Superior temporal gyrus (tissue), 1 donor: ENCODE measurements at regions not wholly inside any gene's neighbourhood (a gene's known extent, or its start where the extent isn't known, plus 50 kb on each side); places are given as distances from the start of the nearest gene placed in this dataset.

Experiments used
- DNase-seq: peaks from one replicate; pipeline ENCODE4 v3.0.0-alpha.2; 2016; ENCODE audit errors: extremely low spot score

- no peak for DNase-seq
Observed at GRCh38 chr12:84807249-84807648, 105.3 kb downstream of the SLC6A15 start.

GRCh38 chr12:84805474-84805858 lies 107.1 kb downstream of the SLC6A15 start:
- no peak for DNase-seq

GRCh38 chr12:84804691-84805473 lies 107.7 kb downstream of the SLC6A15 start:
- DNase-seq: no peak

- DNase-seq: no peak
Observed at GRCh38 chr12:84803661-84804060, 108.9 kb downstream of the SLC6A15 start.

GRCh38 chr12:84802161-84802560 lies 110.4 kb downstream of the SLC6A15 start:
- DNase-seq: no peak

- DNase-seq: no peak
Observed at GRCh38 chr12:84793558-84794367, 118.8 kb downstream of the SLC6A15 start.

GRCh38 chr12:84791444-84791843 lies 121.2 kb downstream of the SLC6A15 start:
- no peak for DNase-seq

- no peak for DNase-seq
Observed at GRCh38 chr12:84789184-84789583, 123.4 kb downstream of the SLC6A15 start.

GRCh38 chr12:84787253-84787652 lies 125.3 kb downstream of the SLC6A15 start:
- no peak for DNase-seq

GRCh38 chr12:84786622-84787021 lies 126.0 kb downstream of the SLC6A15 start:
- DNase-seq: no peak

- no peak for DNase-seq
Observed at GRCh38 chr12:84785951-84786350, 126.6 kb downstream of the SLC6A15 start.

GRCh38 chr12:84785281-84785680 lies 127.3 kb downstream of the SLC6A15 start:
- no peak for DNase-seq

GRCh38 chr12:84779169-84779568 lies 133.4 kb downstream of the SLC6A15 start:
- no peak for DNase-seq

- DNase-seq: no peak
Observed at GRCh38 chr12:84772281-84772680, 140.3 kb downstream of the SLC6A15 start.

GRCh38 chr12:84767079-84767478 lies 145.5 kb downstream of the SLC6A15 start:
- DNase-seq: no peak

- DNase-seq: no peak
Observed at GRCh38 chr12:84766375-84766774, 146.2 kb downstream of the SLC6A15 start.

GRCh38 chr12:84764001-84764400 lies 148.6 kb downstream of the SLC6A15 start:
- DNase-seq: no peak

GRCh38 chr12:84763107-84763506 lies 149.5 kb downstream of the SLC6A15 start:
- DNase-seq: no peak

- DNase-seq: no peak
Observed at GRCh38 chr12:84760091-84760865, 152.3 kb downstream of the SLC6A15 start.

- DNase-seq: no peak
Observed at GRCh38 chr12:84757978-84758377, 154.6 kb downstream of the SLC6A15 start.

GRCh38 chr12:84756961-84757360 lies 155.6 kb downstream of the SLC6A15 start:
- DNase-seq: no peak

GRCh38 chr12:84745127-84745526 lies 167.5 kb downstream of the SLC6A15 start:
- DNase-seq: no peak
